ENCODE measurements at regions not wholly inside any gene's neighbourhood (a gene's known extent, or its start where the extent isn't known, plus 50 kb on each side); places are given as distances from the start of the nearest gene placed in this dataset.

GRCh38 chr3:78459796-78460195, 1308.0 kb downstream of the ROBO1 start:
- H2AFZ ChIP-seq: no peak overlapping the region
- H3K9me2 ChIP-seq (ENCODE audit: insufficient read depth): no peaks in the 10 kb centered on the region
- WGBS, 2 experiments (ENCODE audit: low coverage in 1 of 2, low lambda C conversion rate in 2 of 2, missing lambda C conversion rate in 2 of 2): 13 to 28% methylated on average over 2 of the region's 2 CpGs
- H3K4me2 ChIP-seq (ENCODE audit: unreplicated experiment): no peak overlapping the region
- H3K4me1 ChIP-seq (ENCODE audit: insufficient read depth): no peaks in the 10 kb centered on the region
- no peak overlapping the region for H3K27ac ChIP-seq
- no peaks in the 10 kb centered on the region for H3K36me3 ChIP-seq (ENCODE audit: low read depth)
- TF ChIP-seq EZH2 (IDR thresholded peaks at IDR 0.05; ENCODE audit: insufficient read depth, poor library complexity, severe bottlenecking): no peak
- TF ChIP-seq EZH2phosphoT487 (IDR thresholded peaks at IDR 0.05; ENCODE audit: insufficient read depth, low read depth): no peak
- in situ Hi-C loops (cut with MboI): no loop called here
- H3K9me3 ChIP-seq (ENCODE audit: low read depth): no peaks in the 10 kb centered on the region
- H3K4me3 ChIP-seq: no peak overlapping the region
- no peaks in the 10 kb centered on the region for H3K79me2 ChIP-seq (ENCODE audit: insufficient read depth)
- no peaks in the 10 kb centered on the region for H3K27me3 ChIP-seq (replicated peaks; ENCODE audit: insufficient read depth)
- H4K20me1 ChIP-seq (ENCODE audit: insufficient read depth): no peaks in the 10 kb centered on the region
- DNase-seq: no peak
- no peak overlapping the region for H3K9ac ChIP-seq
- H3F3A ChIP-seq (ENCODE audit: insufficient read depth): no peaks in the 10 kb centered on the region

GRCh38 chr3:78462021-78462420, 1305.8 kb downstream of the ROBO1 start:
- in situ Hi-C loops (cut with MboI): no loop called here
- WGBS, 2 experiments (ENCODE audit: low coverage in 1 of 2, low lambda C conversion rate in 2 of 2, missing lambda C conversion rate in 2 of 2): 8 to 9% methylated on average over 2 of the region's 2 CpGs

GRCh38 chr3:78476076-78476475, 1291.7 kb downstream of the ROBO1 start:
- no peak overlapping the region for H3K4me3 ChIP-seq
- no peaks in the 10 kb centered on the region for H3K79me2 ChIP-seq (ENCODE audit: insufficient read depth)
- H3K27me3 ChIP-seq (replicated peaks; ENCODE audit: insufficient read depth): no peaks in the 10 kb centered on the region
- no peak overlapping the region for H3K4me2 ChIP-seq (ENCODE audit: unreplicated experiment)
- 27 to 33% methylated on average over 3 of the region's 3 CpGs for WGBS, 2 experiments (ENCODE audit: low coverage in 1 of 2, low lambda C conversion rate in 2 of 2, missing lambda C conversion rate in 2 of 2)
- H3K9ac ChIP-seq: no peak overlapping the region
- no peaks in the 10 kb centered on the region for H4K20me1 ChIP-seq (ENCODE audit: insufficient read depth)
- H3K9me2 ChIP-seq (ENCODE audit: insufficient read depth): no peaks in the 10 kb centered on the region
- no peak overlapping the region for H2AFZ ChIP-seq
- no peak for TF ChIP-seq EZH2phosphoT487 (IDR thresholded peaks at IDR 0.05; ENCODE audit: insufficient read depth, low read depth)
- no peak for TF ChIP-seq EZH2 (IDR thresholded peaks at IDR 0.05; ENCODE audit: insufficient read depth, poor library complexity, severe bottlenecking)
- no peak for DNase-seq
- in situ Hi-C loops (cut with MboI): no loop called here
- H3F3A ChIP-seq (ENCODE audit: insufficient read depth): no peaks in the 10 kb centered on the region
- no peaks in the 10 kb centered on the region for H3K4me1 ChIP-seq (ENCODE audit: insufficient read depth)
- no peaks in the 10 kb centered on the region for H3K9me3 ChIP-seq (ENCODE audit: low read depth)
- no peaks in the 10 kb centered on the region for H3K36me3 ChIP-seq (ENCODE audit: low read depth)
- H3K27ac ChIP-seq: no peak overlapping the region

More at GRCh38 chr3:78462021-78462420, 1305.8 kb downstream of the ROBO1 start:
- Histone ChIP-seq H3K27me3 (replicated peaks; ENCODE audit: insufficient read depth) (no peaks in the 10 kb centered on the region), H3K9me2 (ENCODE audit: insufficient read depth) (no peaks in the 10 kb centered on the region), H3K4me1 (ENCODE audit: insufficient read depth) (no peaks in the 10 kb centered on the region), H4K20me1 (ENCODE audit: insufficient read depth) (no peaks in the 10 kb centered on the region), H3K9me3 (ENCODE audit: low read depth) (no peaks in the 10 kb centered on the region), H3K36me3 (ENCODE audit: low read depth) (no peaks in the 10 kb centered on the region), H3K9ac (no peak overlapping the region), H3K4me2 (ENCODE audit: unreplicated experiment) (no peak overlapping the region), H3K27ac (no peak overlapping the region), H3K79me2 (ENCODE audit: insufficient read depth) (no peaks in the 10 kb centered on the region), H3F3A (ENCODE audit: insufficient read depth) (no peaks in the 10 kb centered on the region), H3K4me3 (no peak overlapping the region), H2AFZ (no peak overlapping the region)
- no peak for DNase-seq
- no peak for TF ChIP-seq EZH2 (IDR thresholded peaks at IDR 0.05; ENCODE audit: insufficient read depth, poor library complexity, severe bottlenecking)
- no peak for TF ChIP-seq EZH2phosphoT487 (IDR thresholded peaks at IDR 0.05; ENCODE audit: insufficient read depth, low read depth)

GRCh38 chr3:78481050-78481449, 1286.7 kb downstream of the ROBO1 start:
- Histone ChIP-seq H2AFZ (no peak overlapping the region), H3K27me3 (replicated peaks; ENCODE audit: insufficient read depth) (no peaks in the 10 kb centered on the region), H3K9me2 (ENCODE audit: insufficient read depth) (no peaks in the 10 kb centered on the region), H3K4me1 (ENCODE audit: insufficient read depth) (no peaks in the 10 kb centered on the region), H3K9me3 (ENCODE audit: low read depth) (no peaks in the 10 kb centered on the region), H3K4me2 (ENCODE audit: unreplicated experiment) (no peak overlapping the region), H3K4me3 (no peak overlapping the region), H3K9ac (no peak overlapping the region), H3K79me2 (ENCODE audit: insufficient read depth) (no peaks in the 10 kb centered on the region), H4K20me1 (ENCODE audit: insufficient read depth) (no peaks in the 10 kb centered on the region), H3K36me3 (ENCODE audit: low read depth) (no peaks in the 10 kb centered on the region), H3K27ac (no peak overlapping the region), H3F3A (ENCODE audit: insufficient read depth) (no peaks in the 10 kb centered on the region)
- no peak for DNase-seq
- TF ChIP-seq EZH2 (IDR thresholded peaks at IDR 0.05; ENCODE audit: insufficient read depth, poor library complexity, severe bottlenecking): no peak
- no peak for TF ChIP-seq EZH2phosphoT487 (IDR thresholded peaks at IDR 0.05; ENCODE audit: insufficient read depth, low read depth)
- in situ Hi-C loops (cut with MboI): no loop called here
- WGBS, 2 experiments (ENCODE audit: low coverage in 1 of 2, low lambda C conversion rate in 2 of 2, missing lambda C conversion rate in 2 of 2): 41 to 48% methylated on average over 11 of the region's 11 CpGs

GRCh38 chr3:78483090-78483489, 1284.7 kb downstream of the ROBO1 start:
- no peak overlapping the region for H2AFZ ChIP-seq
- TF ChIP-seq EZH2phosphoT487 (IDR thresholded peaks at IDR 0.05; ENCODE audit: insufficient read depth, low read depth) (no peak), EZH2 (IDR thresholded peaks at IDR 0.05; ENCODE audit: insufficient read depth, poor library complexity, severe bottlenecking) (no peak)
- H3K9ac ChIP-seq: no peak overlapping the region
- H3K36me3 ChIP-seq (ENCODE audit: low read depth): no peaks in the 10 kb centered on the region
- H4K20me1 ChIP-seq (ENCODE audit: insufficient read depth): no peaks in the 10 kb centered on the region
- 1 to 3% methylated on average over 3 of the region's 3 CpGs for WGBS, 2 experiments (ENCODE audit: low coverage in 1 of 2, low lambda C conversion rate in 2 of 2, missing lambda C conversion rate in 2 of 2)
- H3K9me2 ChIP-seq (ENCODE audit: insufficient read depth): no peaks in the 10 kb centered on the region
- H3K79me2 ChIP-seq (ENCODE audit: insufficient read depth): no peaks in the 10 kb centered on the region
- no peak for DNase-seq
- H3K4me2 ChIP-seq (ENCODE audit: unreplicated experiment): no peak overlapping the region
- H3K9me3 ChIP-seq (ENCODE audit: low read depth): no peaks in the 10 kb centered on the region
- no peak overlapping the region for H3K27ac ChIP-seq
- in situ Hi-C loops (cut with MboI): no loop called here
- H3K4me1 ChIP-seq (ENCODE audit: insufficient read depth): no peaks in the 10 kb centered on the region
- no peaks in the 10 kb centered on the region for H3K27me3 ChIP-seq (replicated peaks; ENCODE audit: insufficient read depth)
- H3K4me3 ChIP-seq: no peak overlapping the region
- no peaks in the 10 kb centered on the region for H3F3A ChIP-seq (ENCODE audit: insufficient read depth)

Data from GM23248 (cell line).